ENCODE measurements at regions not wholly inside any gene's neighbourhood (a gene's known extent, or its start where the extent isn't known, plus 50 kb on each side); places are given as distances from the start of the nearest gene placed in this dataset.

DNA sequence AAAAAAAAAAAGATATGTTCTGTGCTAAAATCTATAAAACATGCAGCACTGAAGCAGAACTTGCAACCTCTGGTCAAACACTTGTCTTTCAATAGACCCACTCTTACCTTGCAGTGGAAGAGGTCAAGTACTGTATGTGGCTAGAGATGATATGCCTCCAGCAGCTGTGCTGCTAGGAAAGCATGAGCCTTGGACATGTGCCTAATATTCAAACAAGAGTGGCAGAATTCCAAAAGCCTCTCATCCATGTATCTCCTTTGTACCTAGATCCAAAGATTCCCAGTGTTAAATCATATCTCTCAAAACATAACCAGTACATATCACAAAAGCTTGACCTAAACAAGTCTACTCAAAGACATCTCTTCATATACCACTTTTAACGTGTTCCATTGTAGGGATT, 105.0 kb upstream of the CPNE8 start:
- TF ChIP-seq, protein P1, sequence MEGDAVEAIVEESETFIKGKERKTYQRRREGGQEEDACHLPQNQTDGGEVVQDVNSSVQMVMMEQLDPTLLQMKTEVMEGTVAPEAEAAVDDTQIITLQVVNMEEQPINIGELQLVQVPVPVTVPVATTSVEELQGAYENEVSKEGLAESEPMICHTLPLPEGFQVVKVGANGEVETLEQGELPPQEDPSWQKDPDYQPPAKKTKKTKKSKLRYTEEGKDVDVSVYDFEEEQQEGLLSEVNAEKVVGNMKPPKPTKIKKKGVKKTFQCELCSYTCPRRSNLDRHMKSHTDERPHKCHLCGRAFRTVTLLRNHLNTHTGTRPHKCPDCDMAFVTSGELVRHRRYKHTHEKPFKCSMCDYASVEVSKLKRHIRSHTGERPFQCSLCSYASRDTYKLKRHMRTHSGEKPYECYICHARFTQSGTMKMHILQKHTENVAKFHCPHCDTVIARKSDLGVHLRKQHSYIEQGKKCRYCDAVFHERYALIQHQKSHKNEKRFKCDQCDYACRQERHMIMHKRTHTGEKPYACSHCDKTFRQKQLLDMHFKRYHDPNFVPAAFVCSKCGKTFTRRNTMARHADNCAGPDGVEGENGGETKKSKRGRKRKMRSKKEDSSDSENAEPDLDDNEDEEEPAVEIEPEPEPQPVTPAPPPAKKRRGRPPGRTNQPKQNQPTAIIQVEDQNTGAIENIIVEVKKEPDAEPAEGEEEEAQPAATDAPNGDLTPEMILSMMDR (conservative IDR thresholded peaks at IDR 0.05; ENCODE audit: low read depth, low read length) = no peak
- no peak for TF ChIP-seq EZH2 (IDR thresholded peaks at IDR 0.05; ENCODE audit: borderline replicate concordance, low read depth, low read length, poor library complexity, severe bottlenecking)
